ENCODE measurements at regions not wholly inside any gene's neighbourhood (a gene's known extent, or its start where the extent isn't known, plus 50 kb on each side); places are given as distances from the start of the nearest gene placed in this dataset.
A peak's percentile ranks its signal among the peaks of the same experiment; 100 is the strongest.

GRCh38 chr3:150077107-150077506 lies 106.4 kb upstream of the PFN2 start:
- H3K27ac ChIP-seq (replicated peaks in 1 of 4), result no peak overlapping the region
- 94% methylated on average over 3 of the region's 3 CpGs for WGBS
- intact Hi-C loops (cut with DNase I), result no loop called here
- peaks cover 11 to 24% (median 16%) of the 10 kb centered on the region in 4 donors for H3K4me1 ChIP-seq
- peaks cover 0 to 12% (median 11%) of the 10 kb centered on the region in 4 donors for H3K9me3 ChIP-seq
- DNase-seq (ENCODE audit: extremely low spot score), result peak; percentile 60
- no peak overlapping the region for H3K4me3 ChIP-seq
- H3K27me3 ChIP-seq, result no peaks in the 10 kb centered on the region
- H3K36me3 ChIP-seq, result no peaks in the 10 kb centered on the region
- TF ChIP-seq EP300 (IDR thresholded peaks at IDR 0.05) (no peak), POLR2A (IDR thresholded peaks at IDR 0.05; ENCODE audit: low read depth) (no peak), POLR2AphosphoS5 (IDR thresholded peaks at IDR 0.05) (no peak), CTCF (IDR thresholded peaks at IDR 0.05) (no peak)

GRCh38 chr3:150076443-150076842 lies 105.7 kb upstream of the PFN2 start:
- TF ChIP-seq POLR2AphosphoS5 (IDR thresholded peaks at IDR 0.05) (no peak), POLR2A (IDR thresholded peaks at IDR 0.05; ENCODE audit: low read depth) (no peak), CTCF (IDR thresholded peaks at IDR 0.05) (no peak), EP300 (IDR thresholded peaks at IDR 0.05) (no peak)
- intact Hi-C loops (cut with DNase I), result no loop called here
- H3K9me3 ChIP-seq, result peaks cover 0 to 12% (median 11%) of the 10 kb centered on the region in 4 donors
- peak; percentile 68 for DNase-seq (ENCODE audit: extremely low spot score)
- H3K4me3 ChIP-seq, result no peak overlapping the region
- peaks cover 10 to 23% (median 12%) of the 10 kb centered on the region in 4 donors for H3K4me1 ChIP-seq
- H3K27ac ChIP-seq (replicated peaks in 1 of 4), result no peak overlapping the region
- H3K36me3 ChIP-seq, result no peaks in the 10 kb centered on the region
- H3K27me3 ChIP-seq, result no peaks in the 10 kb centered on the region
- 92% methylated on average over 2 of the region's 2 CpGs for WGBS

GRCh38 chr3:150075417-150075865 lies 104.7 kb upstream of the PFN2 start:
- H3K4me3 ChIP-seq, result no peak overlapping the region
- peak; percentile 37 for DNase-seq (ENCODE audit: extremely low spot score)
- H3K9me3 ChIP-seq, result peaks cover 0 to 12% (median 11%) of the 10 kb centered on the region in 4 donors
- intact Hi-C loops (cut with DNase I), result no loop called here
- no peaks in the 10 kb centered on the region for H3K36me3 ChIP-seq
- no peak overlapping the region for H3K27ac ChIP-seq (replicated peaks in 1 of 4)
- no peak for TF ChIP-seq CTCF (IDR thresholded peaks at IDR 0.05)
- TF ChIP-seq POLR2A (IDR thresholded peaks at IDR 0.05; ENCODE audit: low read depth), result no peak
- no peak for TF ChIP-seq POLR2AphosphoS5 (IDR thresholded peaks at IDR 0.05)
- no peak for TF ChIP-seq EP300 (IDR thresholded peaks at IDR 0.05)
- WGBS, result 98% methylated on average over 11 of the region's 11 CpGs
- no peaks in the 10 kb centered on the region for H3K27me3 ChIP-seq
- H3K4me1 ChIP-seq, result peaks cover 6 to 16% (median 10%) of the 10 kb centered on the region in 4 donors

- Histone ChIP-seq H3K27ac (replicated peaks in 1 of 4) (no peak overlapping the region), H3K36me3 (no peaks in the 10 kb centered on the region), H3K9me3 (peaks cover 0 to 12% (median 11%) of the 10 kb centered on the region in 4 donors), H3K4me1 (peaks cover 2 to 10% (median 8%) of the 10 kb centered on the region in 4 donors), H3K27me3 (no peaks in the 10 kb centered on the region), H3K4me3 (no peak overlapping the region)
- TF ChIP-seq POLR2A (IDR thresholded peaks at IDR 0.05; ENCODE audit: low read depth) (no peak), CTCF (IDR thresholded peaks at IDR 0.05) (no peak), POLR2AphosphoS5 (IDR thresholded peaks at IDR 0.05) (no peak), EP300 (IDR thresholded peaks at IDR 0.05) (no peak)
- peak; percentile 70 for DNase-seq (ENCODE audit: extremely low spot score)
- intact Hi-C loops (cut with DNase I), result no loop called here
- 75% methylated on average over 7 of the region's 7 CpGs for WGBS
Measured at GRCh38 chr3:150074697-150075416, 104.2 kb upstream of the PFN2 start.
